Astrocyte (in vitro differentiated cells and primary cell): ENCODE measurements at regions not wholly inside any gene's neighbourhood (a gene's known extent, or its start where the extent isn't known, plus 50 kb on each side); places are given as distances from the start of the nearest gene placed in this dataset.

Experiments
- EZH2 ChIP-seq: IDR thresholded peaks from 2 replicates; pipeline ENCODE4 v1.6.1; 2012; ENCODE audit warnings: mild to moderate bottlenecking, low read length, inconsistent platforms; ENCODE audit not compliant: insufficient read depth
- TF ChIP-seq, protein P1 (sequence below): IDR thresholded peaks from 2 replicates; pipeline ENCODE4 v1.5.1; 2011; ENCODE audit warnings: low read depth, mild to moderate bottlenecking, inconsistent platforms, low read length, moderate library complexity; ENCODE audit not compliant: insufficient read depth

DNA sequence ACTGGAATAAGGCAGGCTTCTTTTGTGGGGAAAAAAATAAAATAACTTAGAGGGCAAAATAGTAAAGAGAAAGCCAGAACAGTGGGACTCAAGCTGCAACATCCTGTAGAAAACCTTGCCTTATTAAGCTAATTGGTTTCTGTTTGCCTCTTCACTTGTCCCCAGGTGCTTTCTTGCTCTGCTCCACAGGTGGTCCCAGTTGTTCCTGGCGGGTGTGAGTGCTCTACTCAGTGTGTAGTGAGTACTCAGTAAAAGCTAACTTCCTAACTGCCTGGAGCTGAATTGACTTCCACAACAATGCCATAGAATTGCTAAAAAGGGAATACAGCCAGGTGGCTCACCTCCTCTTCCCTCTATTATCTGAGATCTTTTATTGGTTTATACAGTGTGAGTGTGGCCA is 930.2 kb downstream of the C4orf33 start:
- TF ChIP-seq, protein P1, sequence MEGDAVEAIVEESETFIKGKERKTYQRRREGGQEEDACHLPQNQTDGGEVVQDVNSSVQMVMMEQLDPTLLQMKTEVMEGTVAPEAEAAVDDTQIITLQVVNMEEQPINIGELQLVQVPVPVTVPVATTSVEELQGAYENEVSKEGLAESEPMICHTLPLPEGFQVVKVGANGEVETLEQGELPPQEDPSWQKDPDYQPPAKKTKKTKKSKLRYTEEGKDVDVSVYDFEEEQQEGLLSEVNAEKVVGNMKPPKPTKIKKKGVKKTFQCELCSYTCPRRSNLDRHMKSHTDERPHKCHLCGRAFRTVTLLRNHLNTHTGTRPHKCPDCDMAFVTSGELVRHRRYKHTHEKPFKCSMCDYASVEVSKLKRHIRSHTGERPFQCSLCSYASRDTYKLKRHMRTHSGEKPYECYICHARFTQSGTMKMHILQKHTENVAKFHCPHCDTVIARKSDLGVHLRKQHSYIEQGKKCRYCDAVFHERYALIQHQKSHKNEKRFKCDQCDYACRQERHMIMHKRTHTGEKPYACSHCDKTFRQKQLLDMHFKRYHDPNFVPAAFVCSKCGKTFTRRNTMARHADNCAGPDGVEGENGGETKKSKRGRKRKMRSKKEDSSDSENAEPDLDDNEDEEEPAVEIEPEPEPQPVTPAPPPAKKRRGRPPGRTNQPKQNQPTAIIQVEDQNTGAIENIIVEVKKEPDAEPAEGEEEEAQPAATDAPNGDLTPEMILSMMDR, result no peak
- no peak for TF ChIP-seq EZH2
